NCI-H2081 (cell line): ENCODE measurements at regions not wholly inside any gene's neighbourhood (a gene's known extent, or its start where the extent isn't known, plus 50 kb on each side); places are given as distances from the start of the nearest gene placed in this dataset.
"Not testable (repeated sequence)": the region's sequence is repeated elsewhere in the genome, so short reads cannot be mapped to it uniquely, and the experiment has no call there.

Experiments
- DNase-seq, 2 experiments: peaks; one replicate each; lab custom pipeline; 2025; lab: John Stamatoyannopoulos, UW

GRCh38 chr2:237217995-237218616, 132.4 kb downstream of the COPS8 start:
- no peak for DNase-seq

- DNase-seq = no peak
Observed at GRCh38 chr2:237218756-237219155, 133.1 kb downstream of the COPS8 start.

GRCh38 chr2:237219826-237220225, 134.1 kb downstream of the COPS8 start:
- DNase-seq = no peak

- DNase-seq = no peak
Observed at GRCh38 chr2:237221443-237221842, 135.8 kb downstream of the COPS8 start.

- DNase-seq = no peak
Observed at GRCh38 chr2:237222178-237222577, 136.5 kb downstream of the COPS8 start.

- no peak for DNase-seq
Observed at GRCh38 chr2:237222601-237223041, 136.9 kb downstream of the COPS8 start.

- DNase-seq = no peak
Observed at GRCh38 chr2:237223201-237223861, 137.6 kb downstream of the COPS8 start.

GRCh38 chr2:237227190-237227589, 141.5 kb downstream of the COPS8 start:
- DNase-seq = no peak

- no peak for DNase-seq
Observed at GRCh38 chr2:237227592-237228280, 142.0 kb downstream of the COPS8 start.

- DNase-seq = no peak
Observed at GRCh38 chr2:237228281-237228625, 142.6 kb downstream of the COPS8 start.

- no peak for DNase-seq
Observed at GRCh38 chr2:237229905-237230304, 144.2 kb downstream of the COPS8 start.

GRCh38 chr2:237230355-237230754, 144.7 kb downstream of the COPS8 start:
- no peak for DNase-seq

- DNase-seq = no peak
Observed at GRCh38 chr2:237231593-237231992, 145.9 kb downstream of the COPS8 start.

- DNase-seq = no peak
Observed at GRCh38 chr2:237232166-237232565, 146.5 kb downstream of the COPS8 start.

GRCh38 chr2:237234268-237234667, 148.6 kb downstream of the COPS8 start:
- DNase-seq = no peak

- DNase-seq = no peak
Observed at GRCh38 chr2:237235383-237236095, 149.8 kb downstream of the COPS8 start.

- DNase-seq = no peak
Observed at GRCh38 chr2:237236188-237236587, 150.5 kb downstream of the COPS8 start.

GRCh38 chr2:237238249-237238648, 152.6 kb downstream of the COPS8 start:
- no peak for DNase-seq

- no peak for DNase-seq
Observed at GRCh38 chr2:237240252-237240651, 154.6 kb downstream of the COPS8 start.

- DNase-seq = not testable (repeated sequence)
Observed at GRCh38 chr2:237240868-237241267, 155.2 kb downstream of the COPS8 start.

GRCh38 chr2:237242091-237242536, 156.4 kb downstream of the COPS8 start:
- DNase-seq = no peak

GRCh38 chr2:237243487-237243886, 157.8 kb downstream of the COPS8 start:
- no peak for DNase-seq

GRCh38 chr2:237244178-237244577, 158.5 kb downstream of the COPS8 start:
- DNase-seq = no peak
